ENCODE measurements at regions not wholly inside any gene's neighbourhood (a gene's known extent, or its start where the extent isn't known, plus 50 kb on each side); places are given as distances from the start of the nearest gene placed in this dataset.

GRCh38 chr15:69991551-69991980 is 106.2 kb downstream of the TLE3 start:
- TF ChIP-seq SUZ12 (IDR thresholded peaks at IDR 0.05) = no peak
- no peak for TF ChIP-seq HDGF (IDR thresholded peaks at IDR 0.05; ENCODE audit: borderline replicate concordance)
- TF ChIP-seq BHLHE40 (IDR thresholded peaks at IDR 0.05; ENCODE audit: borderline replicate concordance) = no peak
- TF ChIP-seq ELF4 (IDR thresholded peaks at IDR 0.05) = no peak
- TF ChIP-seq FOXM1 (IDR thresholded peaks at IDR 0.05; ENCODE audit: borderline replicate concordance) = no peak
- no peak for TF ChIP-seq PKNOX1 (IDR thresholded peaks at IDR 0.05)
- TF ChIP-seq FOXK2 (IDR thresholded peaks at IDR 0.05) = no peak
- no peak for TF ChIP-seq NFRKB (IDR thresholded peaks at IDR 0.05)
- no peak for TF ChIP-seq SP1 (IDR thresholded peaks at IDR 0.05)

Data from HEK293T (cell line).